Left colon (tissue), 2 donors: ENCODE measurements at regions not wholly inside any gene's neighbourhood (a gene's known extent, or its start where the extent isn't known, plus 50 kb on each side); places are given as distances from the start of the nearest gene placed in this dataset.

Experiments
- ATAC-seq: fragments of 200-7000 bp; cut with Tn5 transposase; one replicate; pipeline ENCODE4 v1.9.1; 2020; ENCODE audit warnings: mild to moderate bottlenecking, moderate library complexity
- DNase-seq, 2 donors: peaks; one replicate each; pipeline ENCODE4 v3.0.0-alpha.2; 2020
- intact Hi-C, 2 donors: fragments of 100-400 bp; cut with DNase I in 1 of 2; cut with micrococcal nuclease in 1 of 2; formaldehyde crosslinking; loops; one replicate each; pipeline versions ENCODE4 v1.11.2 to v1.14.0; 2022; cut with DNase I, micrococcal nuclease
- donor health status: DM: no; HTN: no; CAD: no.
- donor health status: DM: yes; HTN: yes; CAD: no.

- intact Hi-C loops: no loop called here
- ATAC-seq (no peak), DNase-seq (no peak)
Observed at GRCh38 chr12:115213538-115214016, 529.6 kb upstream of the TBX3 start.

- DNase-seq (no peak), ATAC-seq (no peak)
- intact Hi-C loops: no loop called here
Observed at GRCh38 chr12:115213118-115213517, 529.1 kb upstream of the TBX3 start.

- DNase-seq (no peak), ATAC-seq (no peak)
- intact Hi-C loops: no loop called here
Observed at GRCh38 chr12:115212356-115212755, 528.4 kb upstream of the TBX3 start.

- ATAC-seq: no peak
- DNase-seq: no peak
- intact Hi-C loops: no loop called here
Observed at GRCh38 chr12:115210533-115211252, 526.7 kb upstream of the TBX3 start.

GRCh38 chr12:115209230-115209629 lies 525.3 kb upstream of the TBX3 start:
- intact Hi-C loops: no loop called here
- no peak for ATAC-seq
- DNase-seq: peak in 1 of 2 donors; percentile 44

- DNase-seq: no peak
- ATAC-seq: no peak
- intact Hi-C loops: no loop called here
Observed at GRCh38 chr12:115208098-115208497, 524.1 kb upstream of the TBX3 start.

- DNase-seq (no peak), ATAC-seq (no peak)
- intact Hi-C loops: no loop called here
Observed at GRCh38 chr12:115207216-115207915, 523.4 kb upstream of the TBX3 start.

GRCh38 chr12:115206801-115207200 lies 522.8 kb upstream of the TBX3 start:
- no peak for DNase-seq
- intact Hi-C loops: no loop called here

GRCh38 chr12:115205755-115206308 lies 521.9 kb upstream of the TBX3 start:
- DNase-seq: no peak
- no peak for ATAC-seq
- intact Hi-C loops: no loop called here

More at GRCh38 chr12:115206801-115207200, 522.8 kb upstream of the TBX3 start:
- no peak for ATAC-seq

GRCh38 chr12:115204957-115205754 lies 521.2 kb upstream of the TBX3 start:
- ATAC-seq: no peak
- DNase-seq: no peak
- intact Hi-C loops: no loop called here

- DNase-seq (no peak), ATAC-seq (no peak)
- intact Hi-C loops: no loop called here
Observed at GRCh38 chr12:115203701-115204100, 519.7 kb upstream of the TBX3 start.

- intact Hi-C loops: no loop called here
- DNase-seq: no peak
- no peak for ATAC-seq
Observed at GRCh38 chr12:115201966-115202365, 518.0 kb upstream of the TBX3 start.

- DNase-seq (no peak), ATAC-seq (no peak)
- intact Hi-C loops: no loop called here
Observed at GRCh38 chr12:115199831-115200230, 515.9 kb upstream of the TBX3 start.

GRCh38 chr12:115194857-115195256 lies 510.9 kb upstream of the TBX3 start:
- peak; percentile 94 for ATAC-seq
- DNase-seq: no peak
- intact Hi-C loops: no loop called here

- DNase-seq (peak in 1 of 2 donors; percentile 21), ATAC-seq (peak; percentile 74)
- intact Hi-C loops: no loop called here
Observed at GRCh38 chr12:115194448-115194847, 510.5 kb upstream of the TBX3 start.

- ATAC-seq: no peak
- intact Hi-C loops: no loop called here
Observed at GRCh38 chr12:115191342-115191741, 507.4 kb upstream of the TBX3 start.

GRCh38 chr12:115190010-115190770 lies 506.2 kb upstream of the TBX3 start:
- intact Hi-C loops: no loop called here
- DNase-seq: no peak
- ATAC-seq: no peak

More at GRCh38 chr12:115191342-115191741, 507.4 kb upstream of the TBX3 start:
- no peak for DNase-seq

GRCh38 chr12:115185506-115185905 lies 501.5 kb upstream of the TBX3 start:
- no peak for ATAC-seq
- DNase-seq: no peak
- intact Hi-C loops: no loop called here

- intact Hi-C loops: no loop called here
- DNase-seq (no peak), ATAC-seq (no peak)
Observed at GRCh38 chr12:115183752-115184151, 499.8 kb upstream of the TBX3 start.
